GM23338 (cell line): ENCODE measurements at regions not wholly inside any gene's neighbourhood (a gene's known extent, or its start where the extent isn't known, plus 50 kb on each side); places are given as distances from the start of the nearest gene placed in this dataset.

Experiments
- ATAC-seq: fragments of 200-7000 bp; cut with Tn5 transposase; 3 replicates; pipeline ENCODE4 v1.9.1; 2020
- DNase-seq: peaks from one replicate; pipeline ENCODE4 v3.0.0-alpha.2; 2015; ENCODE audit warnings: low spot score
- H2AFZ ChIP-seq: fragments of 200-600 bp; sonication (generic); 2 replicates; pipeline ENCODE4 v1.8.0; 2016; ENCODE audit warnings: antibody characterized with exemption, mild to moderate bottlenecking, moderate library complexity
- H3F3A ChIP-seq: fragments of 200-600 bp; sonication (generic); replicated peaks from 2 replicates; pipeline ENCODE4 v1.8.0; 2017; ENCODE audit warnings: antibody characterized with exemption, mixed run types, low read depth
- H3K27ac ChIP-seq: fragments of 200-600 bp; sonication (generic); 2 replicates; pipeline ENCODE4 v1.6.1; 2016; ENCODE audit warnings: low read depth
- H3K27me3 ChIP-seq: fragments of 200-600 bp; sonication (generic); 2 replicates; pipeline ENCODE4 v1.8.0; 2016; ENCODE audit warnings: mild to moderate bottlenecking, mixed run types, moderate library complexity; ENCODE audit not compliant: insufficient read depth
- H3K36me3 ChIP-seq: fragments of 200-600 bp; sonication (generic); 2 replicates; pipeline ENCODE4 v1.8.0; 2016; ENCODE audit warnings: mild to moderate bottlenecking; ENCODE audit not compliant: insufficient read depth
- H3K4me1 ChIP-seq: fragments of 200-600 bp; sonication (generic); 2 replicates; pipeline ENCODE4 v1.8.0; 2016; ENCODE audit warnings: mild to moderate bottlenecking, moderate library complexity; ENCODE audit not compliant: insufficient read depth
- H3K4me2 ChIP-seq: fragments of 200-600 bp; sonication (generic); 2 replicates; pipeline ENCODE4 v1.7.1; 2017; ENCODE audit warnings: mixed run types
- H3K4me3 ChIP-seq: fragments of 200-600 bp; sonication (generic); 2 replicates; pipeline ENCODE4 v1.6.1; 2016; ENCODE audit warnings: mixed run types
- H3K79me2 ChIP-seq: fragments of 200-600 bp; sonication (generic); replicated peaks from 2 replicates; pipeline ENCODE4 v1.8.0; 2017; ENCODE audit warnings: mild to moderate bottlenecking; ENCODE audit not compliant: insufficient read depth
- H3K9me2 ChIP-seq: fragments of 200-600 bp; sonication (generic); 2 replicates; pipeline ENCODE4 v1.8.0; 2017; ENCODE audit not compliant: insufficient read depth
- H4K20me1 ChIP-seq: fragments of 200-600 bp; sonication (generic); replicated peaks from 2 replicates; pipeline ENCODE4 v1.8.0; 2017; ENCODE audit warnings: mild to moderate bottlenecking; ENCODE audit not compliant: insufficient read depth
- H3K27ac Mint-ChIP-seq: 2 replicates; pipeline ENCODE4 v1.8.0; 2020; ENCODE audit warnings: inconsistent platforms, mild to moderate bottlenecking, moderate library complexity, mixed read lengths
- H3K27me3 Mint-ChIP-seq: 3 replicates; pipeline ENCODE4 v1.8.0; 2022; ENCODE audit warnings: low read depth, mild to moderate bottlenecking, moderate library complexity, mixed read lengths, inconsistent platforms; ENCODE audit not compliant: insufficient read depth, poor library complexity
- H3K36me3 Mint-ChIP-seq: 3 replicates; pipeline ENCODE4 v1.8.0; 2021; ENCODE audit warnings: low read depth, mild to moderate bottlenecking, inconsistent platforms, moderate library complexity, mixed read lengths
- H3K4me1 Mint-ChIP-seq: 3 replicates; pipeline ENCODE4 v1.8.0; 2020; ENCODE audit warnings: mild to moderate bottlenecking, inconsistent platforms, mixed read lengths
- H3K4me3 Mint-ChIP-seq: 3 replicates; pipeline ENCODE4 v1.8.0; 2021; ENCODE audit warnings: moderate library complexity, mild to moderate bottlenecking, inconsistent platforms, mixed read lengths
- H3K9me3 Mint-ChIP-seq: 3 replicates; pipeline ENCODE4 v1.8.0; 2020; ENCODE audit warnings: moderate library complexity, mild to moderate bottlenecking, inconsistent platforms, mixed read lengths
- CREB1 ChIP-seq: fragments of 250-450 bp; sonication (Bioruptor Pico); IDR thresholded peaks from 2 replicates; pipeline ENCODE4 v1.5.0; 2020; ENCODE audit warnings: low read depth, mild to moderate bottlenecking, moderate library complexity
- CTCF ChIP-seq, 2 experiments: fragments of 200-600 bp in 1 of 2; sonication (generic) in 1 of 2; conservative IDR thresholded peaks; 2 replicates each; pipeline versions ENCODE4 v1.5.1 to v1.6.1; 2016 to 2017; ENCODE audit warnings: antibody characterized with exemption in 2 of 2, low read depth in 2 of 2, mild to moderate bottlenecking in 2 of 2, moderate library complexity in 1 of 2
- EZH2 ChIP-seq: fragments of 200-600 bp; sonication (generic); IDR thresholded peaks from one replicate; pipeline ENCODE4 v1.8.0; 2017; ENCODE audit warnings: antibody characterized with exemption, mild to moderate bottlenecking, low read depth; ENCODE audit not compliant: unreplicated experiment
- EZH2phosphoT487 ChIP-seq: fragments of 200-600 bp; sonication (generic); IDR thresholded peaks from one replicate; pipeline ENCODE4 v1.8.1; 2018; ENCODE audit warnings: antibody characterized with exemption; ENCODE audit not compliant: unreplicated experiment
- JUNB ChIP-seq: IDR thresholded peaks from one replicate; pipeline ENCODE4 v1.6.1; 2016; ENCODE audit warnings: antibody characterized with exemption; ENCODE audit not compliant: unreplicated experiment
- POLR2AphosphoS5 ChIP-seq: IDR thresholded peaks from 2 replicates; pipeline ENCODE4 v1.6.1; 2016; ENCODE audit warnings: antibody characterized with exemption, low read depth
- REST ChIP-seq: IDR thresholded peaks from one replicate; pipeline ENCODE4 v1.6.1; 2018; ENCODE audit warnings: antibody characterized with exemption; ENCODE audit not compliant: unreplicated experiment
- ZNF114 ChIP-seq: fragments of 250-450 bp; sonication (Bioruptor Pico); IDR thresholded peaks from 2 replicates; pipeline ENCODE4 v1.5.0; 2020; ENCODE audit warnings: mild to moderate bottlenecking, moderate library complexity
- TF ChIP-seq, protein P1 (sequence below): fragments of 250-450 bp; sonication (Bioruptor Pico); IDR thresholded peaks from 2 replicates; pipeline ENCODE4 v1.5.0; 2020; ENCODE audit warnings: mild to moderate bottlenecking, moderate library complexity

DNA sequence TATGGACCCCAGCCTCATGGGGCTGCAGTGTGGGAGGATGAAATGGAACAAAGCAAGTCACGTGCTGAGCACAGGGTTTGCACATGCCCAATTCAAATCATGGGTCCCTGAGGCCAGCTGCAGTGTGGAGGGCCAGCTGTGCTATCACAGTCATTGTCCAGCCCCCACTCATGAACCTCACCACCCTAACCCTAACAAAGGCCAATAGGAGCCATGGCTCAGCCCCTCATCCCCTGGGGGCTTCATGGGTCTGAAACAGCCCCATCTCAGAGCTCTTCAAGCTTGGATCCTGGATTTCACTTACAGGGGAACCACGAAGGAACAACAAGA is 125.6 kb upstream of the MAFB start (continued):
- TF ChIP-seq REST, result no peak
- no peak for TF ChIP-seq CREB1
- no peak for TF ChIP-seq EZH2
- TF ChIP-seq POLR2AphosphoS5, result no peak
- TF ChIP-seq ZNF114, result no peak
- no peak for TF ChIP-seq CTCF (conservative IDR thresholded peaks at IDR 0.05; ENCODE audit: low read depth in 2 of 2)

DNA sequence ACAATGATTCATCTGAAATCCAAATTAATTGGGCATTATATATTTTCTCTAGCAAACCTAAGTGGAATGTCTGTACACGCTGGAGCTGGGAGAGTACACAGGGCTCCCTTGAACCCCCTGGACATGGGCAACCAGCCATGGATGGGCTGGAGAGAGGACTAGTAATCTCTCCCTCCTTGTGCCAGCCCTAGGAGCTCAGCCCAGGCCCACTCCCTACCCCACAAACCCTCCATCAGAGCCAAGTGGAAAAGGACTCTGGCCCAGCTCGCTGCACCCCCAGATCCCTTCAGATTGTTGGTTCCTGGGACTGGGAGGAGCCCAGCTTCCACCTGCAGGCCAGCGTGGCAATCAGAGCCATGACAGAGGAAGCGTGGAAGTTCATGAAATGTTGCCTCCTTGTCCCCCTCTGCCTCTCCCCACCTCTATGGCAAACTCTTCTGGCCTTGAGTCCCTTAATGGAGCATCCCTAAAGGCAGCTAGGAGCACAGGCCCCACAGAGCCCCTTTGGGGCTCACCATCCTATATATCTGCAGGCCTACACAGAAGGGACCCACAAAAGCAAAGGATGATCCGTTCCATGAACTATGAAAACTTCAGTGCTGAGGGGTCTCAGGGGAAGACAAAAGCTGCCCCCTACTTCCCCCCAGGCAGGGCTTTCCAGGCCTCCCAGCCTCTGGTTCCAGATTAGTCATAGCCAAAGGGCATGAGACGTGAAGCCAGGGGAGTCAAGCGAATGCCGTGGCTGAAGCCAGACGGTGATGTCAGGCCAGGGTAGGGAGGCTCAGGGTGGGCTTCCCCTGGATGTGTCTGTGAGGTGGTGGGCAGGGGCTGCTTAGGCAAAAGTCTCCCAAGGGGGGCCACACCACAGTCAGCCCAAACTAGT is 126.4 kb upstream of the MAFB start:
- Mint-ChIP-seq H3K9me3 (peaks cover 7% of the 10 kb centered on the region; the same call in 2 of the 3 replicates), H3K36me3 (no peaks in the 10 kb centered on the region), H3K27me3 (peaks cover 2% of the 10 kb centered on the region), H3K4me1 (no peaks in the 10 kb centered on the region), H3K27ac (no peak overlapping the region), H3K4me3 (no peak overlapping the region)
- Histone ChIP-seq H3K4me2 (no peak overlapping the region), H3K27me3 (no peaks in the 10 kb centered on the region), H3K36me3 (no peaks in the 10 kb centered on the region), H3K4me1 (no peaks in the 10 kb centered on the region), H3F3A (no peaks in the 10 kb centered on the region), H4K20me1 (no peaks in the 10 kb centered on the region), H3K9me2 (peaks cover 15% of the 10 kb centered on the region), H3K27ac (no peak overlapping the region), H3K4me3 (no peak overlapping the region), H3K79me2 (no peaks in the 10 kb centered on the region), H2AFZ (no peak overlapping the region)
- no peak for DNase-seq
- ATAC-seq, result no peak
- TF ChIP-seq JUNB (no peak), CTCF (conservative IDR thresholded peaks at IDR 0.05; ENCODE audit: low read depth in 2 of 2) (no peak), EZH2phosphoT487 (no peak)
- TF ChIP-seq, protein P1, sequence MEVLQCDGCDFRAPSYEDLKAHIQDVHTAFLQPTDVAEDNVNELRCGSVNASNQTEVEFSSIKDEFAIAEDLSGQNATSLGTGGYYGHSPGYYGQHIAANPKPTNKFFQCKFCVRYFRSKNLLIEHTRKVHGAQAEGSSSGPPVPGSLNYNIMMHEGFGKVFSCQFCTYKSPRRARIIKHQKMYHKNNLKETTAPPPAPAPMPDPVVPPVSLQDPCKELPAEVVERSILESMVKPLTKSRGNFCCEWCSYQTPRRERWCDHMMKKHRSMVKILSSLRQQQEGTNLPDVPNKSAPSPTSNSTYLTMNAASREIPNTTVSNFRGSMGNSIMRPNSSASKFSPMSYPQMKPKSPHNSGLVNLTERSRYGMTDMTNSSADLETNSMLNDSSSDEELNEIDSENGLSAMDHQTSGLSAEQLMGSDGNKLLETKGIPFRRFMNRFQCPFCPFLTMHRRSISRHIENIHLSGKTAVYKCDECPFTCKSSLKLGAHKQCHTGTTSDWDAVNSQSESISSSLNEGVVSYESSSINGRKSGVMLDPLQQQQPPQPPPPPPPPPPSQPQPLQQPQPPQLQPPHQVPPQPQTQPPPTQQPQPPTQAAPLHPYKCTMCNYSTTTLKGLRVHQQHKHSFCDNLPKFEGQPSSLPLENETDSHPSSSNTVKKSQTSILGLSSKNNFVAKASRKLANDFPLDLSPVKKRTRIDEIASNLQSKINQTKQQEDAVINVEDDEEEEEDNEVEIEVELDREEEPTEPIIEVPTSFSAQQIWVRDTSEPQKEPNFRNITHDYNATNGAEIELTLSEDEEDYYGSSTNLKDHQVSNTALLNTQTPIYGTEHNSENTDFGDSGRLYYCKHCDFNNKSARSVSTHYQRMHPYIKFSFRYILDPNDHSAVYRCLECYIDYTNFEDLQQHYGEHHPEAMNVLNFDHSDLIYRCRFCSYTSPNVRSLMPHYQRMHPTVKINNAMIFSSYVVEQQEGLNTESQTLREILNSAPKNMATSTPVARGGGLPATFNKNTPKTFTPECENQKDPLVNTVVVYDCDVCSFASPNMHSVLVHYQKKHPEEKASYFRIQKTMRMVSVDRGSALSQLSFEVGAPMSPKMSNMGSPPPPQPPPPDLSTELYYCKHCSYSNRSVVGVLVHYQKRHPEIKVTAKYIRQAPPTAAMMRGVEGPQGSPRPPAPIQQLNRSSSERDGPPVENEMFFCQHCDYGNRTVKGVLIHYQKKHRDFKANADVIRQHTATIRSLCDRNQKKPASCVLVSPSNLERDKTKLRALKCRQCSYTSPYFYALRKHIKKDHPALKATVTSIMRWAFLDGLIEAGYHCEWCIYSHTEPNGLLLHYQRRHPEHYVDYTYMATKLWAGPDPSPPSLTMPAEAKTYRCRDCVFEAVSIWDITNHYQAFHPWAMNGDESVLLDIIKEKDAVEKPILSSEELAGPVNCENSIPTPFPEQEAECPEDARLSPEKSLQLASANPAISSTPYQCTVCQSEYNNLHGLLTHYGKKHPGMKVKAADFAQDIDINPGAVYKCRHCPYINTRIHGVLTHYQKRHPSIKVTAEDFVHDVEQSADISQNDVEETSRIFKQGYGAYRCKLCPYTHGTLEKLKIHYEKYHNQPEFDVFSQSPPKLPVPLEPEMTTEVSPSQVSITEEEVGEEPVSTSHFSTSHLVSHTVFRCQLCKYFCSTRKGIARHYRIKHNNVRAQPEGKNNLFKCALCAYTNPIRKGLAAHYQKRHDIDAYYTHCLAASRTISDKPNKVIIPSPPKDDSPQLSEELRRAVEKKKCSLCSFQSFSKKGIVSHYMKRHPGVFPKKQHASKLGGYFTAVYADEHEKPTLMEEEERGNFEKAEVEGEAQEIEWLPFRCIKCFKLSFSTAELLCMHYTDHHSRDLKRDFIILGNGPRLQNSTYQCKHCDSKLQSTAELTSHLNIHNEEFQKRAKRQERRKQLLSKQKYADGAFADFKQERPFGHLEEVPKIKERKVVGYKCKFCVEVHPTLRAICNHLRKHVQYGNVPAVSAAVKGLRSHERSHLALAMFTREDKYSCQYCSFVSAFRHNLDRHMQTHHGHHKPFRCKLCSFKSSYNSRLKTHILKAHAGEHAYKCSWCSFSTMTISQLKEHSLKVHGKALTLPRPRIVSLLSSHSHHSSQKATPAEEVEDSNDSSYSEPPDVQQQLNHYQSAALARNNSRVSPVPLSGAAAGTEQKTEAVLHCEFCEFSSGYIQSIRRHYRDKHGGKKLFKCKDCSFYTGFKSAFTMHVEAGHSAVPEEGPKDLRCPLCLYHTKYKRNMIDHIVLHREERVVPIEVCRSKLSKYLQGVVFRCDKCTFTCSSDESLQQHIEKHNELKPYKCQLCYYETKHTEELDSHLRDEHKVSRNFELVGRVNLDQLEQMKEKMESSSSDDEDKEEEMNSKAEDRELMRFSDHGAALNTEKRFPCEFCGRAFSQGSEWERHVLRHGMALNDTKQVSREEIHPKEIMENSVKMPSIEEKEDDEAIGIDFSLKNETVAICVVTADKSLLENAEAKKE, result no peak
